ENCODE measurements at regions not wholly inside any gene's neighbourhood (a gene's known extent, or its start where the extent isn't known, plus 50 kb on each side); places are given as distances from the start of the nearest gene placed in this dataset.

DNA sequence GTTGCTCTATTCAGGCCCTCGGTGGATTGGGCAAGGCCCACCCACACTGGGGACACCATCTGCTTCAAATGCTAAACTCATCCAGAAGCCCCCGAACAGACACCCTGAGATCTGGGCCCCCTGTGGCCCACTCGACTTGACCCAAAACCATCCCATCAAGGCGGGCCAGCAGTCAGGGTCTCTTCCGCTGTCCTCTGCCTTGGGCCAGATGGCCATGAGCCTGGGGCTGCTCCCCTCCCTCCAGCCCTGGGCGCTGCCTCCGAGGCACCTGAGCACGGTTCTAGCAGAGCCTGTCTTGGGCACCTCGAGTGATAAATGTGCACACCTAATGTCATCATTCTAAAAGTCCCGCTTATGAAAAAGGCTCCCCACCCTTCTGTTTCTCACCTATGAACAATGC lies 449.4 kb downstream of the TCERG1L start:
- TF ChIP-seq, protein P1, sequence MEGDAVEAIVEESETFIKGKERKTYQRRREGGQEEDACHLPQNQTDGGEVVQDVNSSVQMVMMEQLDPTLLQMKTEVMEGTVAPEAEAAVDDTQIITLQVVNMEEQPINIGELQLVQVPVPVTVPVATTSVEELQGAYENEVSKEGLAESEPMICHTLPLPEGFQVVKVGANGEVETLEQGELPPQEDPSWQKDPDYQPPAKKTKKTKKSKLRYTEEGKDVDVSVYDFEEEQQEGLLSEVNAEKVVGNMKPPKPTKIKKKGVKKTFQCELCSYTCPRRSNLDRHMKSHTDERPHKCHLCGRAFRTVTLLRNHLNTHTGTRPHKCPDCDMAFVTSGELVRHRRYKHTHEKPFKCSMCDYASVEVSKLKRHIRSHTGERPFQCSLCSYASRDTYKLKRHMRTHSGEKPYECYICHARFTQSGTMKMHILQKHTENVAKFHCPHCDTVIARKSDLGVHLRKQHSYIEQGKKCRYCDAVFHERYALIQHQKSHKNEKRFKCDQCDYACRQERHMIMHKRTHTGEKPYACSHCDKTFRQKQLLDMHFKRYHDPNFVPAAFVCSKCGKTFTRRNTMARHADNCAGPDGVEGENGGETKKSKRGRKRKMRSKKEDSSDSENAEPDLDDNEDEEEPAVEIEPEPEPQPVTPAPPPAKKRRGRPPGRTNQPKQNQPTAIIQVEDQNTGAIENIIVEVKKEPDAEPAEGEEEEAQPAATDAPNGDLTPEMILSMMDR (conservative IDR thresholded peaks at IDR 0.05), result no peak
- TF ChIP-seq ZFX (IDR thresholded peaks at IDR 0.05), result no peak
